Testis (tissue), 2 donors: ENCODE measurements at regions not wholly inside any gene's neighbourhood (a gene's known extent, or its start where the extent isn't known, plus 50 kb on each side); places are given as distances from the start of the nearest gene placed in this dataset.

Experiments
- DNase-seq: peaks from one replicate; pipeline ENCODE4 v3.0.0-alpha.2; 2019
- H3K27ac ChIP-seq, 2 donors: fragments of 200-600 bp; sonication (generic); one replicate each; pipeline ENCODE4 v1.5.1; 2019
- H3K27me3 ChIP-seq: fragments of 200-600 bp; sonication (generic); one replicate; pipeline ENCODE4 v1.5.1; 2019
- H3K36me3 ChIP-seq: fragments of 200-600 bp; sonication (generic); one replicate; pipeline ENCODE4 v1.5.1; 2017; ENCODE audit warnings: low read depth; ENCODE audit errors: missing control alignments
- H3K4me1 ChIP-seq: fragments of 200-600 bp; sonication (generic); one replicate; pipeline ENCODE4 v1.5.1; 2019
- H3K4me3 ChIP-seq, 2 donors: fragments of 200-600 bp; sonication (generic); one replicate each; pipeline ENCODE4 v1.5.1; 2017 to 2019
- H3K9me3 ChIP-seq: fragments of 200-600 bp; sonication (generic); one replicate; pipeline ENCODE4 v1.5.1; 2017
- CTCF ChIP-seq, 3 experiments: fragments of 450-650 bp in 2 of 3; fragments of 200-600 bp in 1 of 3; sonication (generic) in 1 of 3; IDR thresholded peaks; one replicate each; pipeline ENCODE4 v1.5.1; 2016 to 2019; ENCODE audit warnings: antibody characterized with exemption in 3 of 3, mild to moderate bottlenecking in 2 of 3, moderate library complexity in 1 of 3
- POLR2A ChIP-seq: fragments of 450-650 bp; IDR thresholded peaks from one replicate; pipeline ENCODE4 v1.6.1; 2017; ENCODE audit warnings: antibody characterized with exemption, mild to moderate bottlenecking, moderate library complexity
- WGBS, 2 donors: methylation state at CpG; one replicate each; pipeline ENCODE4 v1.1.5; 2018; 5-methylcytosine and 5-hydroxymethylcytosine counted together
- intact Hi-C: fragments of 100-400 bp; cut with DNase I; formaldehyde crosslinking; loops from one replicate; pipeline ENCODE4 v1.15.1; 2023; ENCODE audit warnings: low total_unique reads

GRCh38 chr20:6525447-6526303 is 241.8 kb upstream of the BMP2 start:
- H3K36me3 ChIP-seq: no peaks in the 10 kb centered on the region
- no peaks in the 10 kb centered on the region for H3K27me3 ChIP-seq
- no peaks in the 10 kb centered on the region for H3K9me3 ChIP-seq
- WGBS, 2 donors: 67 to 86% methylated on average over 3 to 5 of the region's 6 CpGs
- intact Hi-C loops: no loop called here
- no peak overlapping the region for H3K4me3 ChIP-seq
- no peaks in the 10 kb centered on the region for H3K4me1 ChIP-seq
- no peak for TF ChIP-seq CTCF (IDR thresholded peaks at IDR 0.05)
- no peak for TF ChIP-seq POLR2A
- no peak for DNase-seq
- H3K27ac ChIP-seq: no peak overlapping the region

DNA sequence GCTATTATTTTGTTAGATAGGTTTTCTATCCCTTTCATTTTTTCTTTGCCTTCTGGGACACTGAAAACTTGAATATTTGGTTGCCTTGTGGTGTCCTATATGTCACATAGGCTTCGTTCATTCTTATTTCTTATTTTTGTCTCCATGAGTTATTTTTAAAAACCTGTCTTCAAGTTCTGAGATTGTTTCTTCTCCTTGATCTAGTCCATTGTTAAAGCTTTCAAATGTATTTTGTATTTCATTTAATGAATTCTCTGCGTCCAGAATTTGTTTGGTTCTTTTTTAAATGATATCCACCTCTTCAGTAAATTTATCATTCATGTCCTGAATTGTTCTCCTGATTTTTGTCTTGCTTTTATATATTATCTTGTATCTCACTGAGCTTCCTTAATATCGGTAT is 243.2 kb upstream of the BMP2 start:
- no peaks in the 10 kb centered on the region for H3K27me3 ChIP-seq
- no peaks in the 10 kb centered on the region for H3K36me3 ChIP-seq
- H3K4me1 ChIP-seq: no peaks in the 10 kb centered on the region
- 93 to 94% methylated on average over 3 of the region's 3 CpGs for WGBS, 2 donors
- DNase-seq: no peak
- H3K27ac ChIP-seq: no peak overlapping the region
- TF ChIP-seq POLR2A (no peak), CTCF (IDR thresholded peaks at IDR 0.05) (no peak)
- H3K4me3 ChIP-seq: no peak overlapping the region
- H3K9me3 ChIP-seq: no peaks in the 10 kb centered on the region
- intact Hi-C loops: no loop called here

DNA sequence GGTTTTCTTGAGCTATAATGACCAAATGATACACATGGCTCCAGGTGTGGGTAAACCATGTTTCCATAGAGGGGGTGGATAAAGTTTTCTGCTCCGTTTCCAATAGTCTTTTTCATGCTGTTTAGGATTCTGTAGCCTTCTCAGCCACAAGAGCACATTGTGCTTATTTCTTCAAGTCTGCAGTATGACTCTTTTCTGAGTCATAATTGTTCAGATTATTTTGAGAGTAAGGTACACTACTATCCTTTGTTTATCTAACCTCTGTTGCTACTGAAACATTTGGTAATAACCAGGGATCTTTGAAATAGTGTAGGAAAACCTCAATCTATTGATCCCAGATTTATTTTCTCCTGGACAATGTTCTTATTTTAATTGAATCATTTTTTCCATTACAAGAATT is 247.9 kb upstream of the BMP2 start:
- DNase-seq: no peak
- Histone ChIP-seq H3K4me3 (no peak overlapping the region), H3K36me3 (no peaks in the 10 kb centered on the region), H3K27ac (no peak overlapping the region), H3K4me1 (no peaks in the 10 kb centered on the region), H3K9me3 (no peaks in the 10 kb centered on the region), H3K27me3 (no peaks in the 10 kb centered on the region)
- TF ChIP-seq CTCF (IDR thresholded peaks at IDR 0.05) (no peak), POLR2A (no peak)
- intact Hi-C loops: no loop called here
- 69 to 85% methylated on average over 1 of the region's 1 CpG for WGBS, 2 donors

- Histone ChIP-seq H3K27ac (no peak overlapping the region), H3K4me3 (no peak overlapping the region), H3K36me3 (no peaks in the 10 kb centered on the region), H3K9me3 (no peaks in the 10 kb centered on the region), H3K27me3 (no peaks in the 10 kb centered on the region), H3K4me1 (no peaks in the 10 kb centered on the region)
- intact Hi-C loops: no loop called here
- TF ChIP-seq CTCF (IDR thresholded peaks at IDR 0.05): no peak
- no peak for DNase-seq
- WGBS, 2 donors: 39 to 50% methylated on average over 1 of the region's 1 CpG
Measured at GRCh38 chr20:6515261-6515660, 252.2 kb upstream of the BMP2 start.

GRCh38 chr20:6513599-6513998 is 253.9 kb upstream of the BMP2 start:
- DNase-seq: no peak
- Histone ChIP-seq H3K9me3 (no peaks in the 10 kb centered on the region), H3K36me3 (no peaks in the 10 kb centered on the region), H3K4me3 (no peak overlapping the region), H3K4me1 (no peaks in the 10 kb centered on the region), H3K27me3 (no peaks in the 10 kb centered on the region), H3K27ac (no peak overlapping the region)
- TF ChIP-seq POLR2A: no peak
- no peak for TF ChIP-seq CTCF (IDR thresholded peaks at IDR 0.05)
- intact Hi-C loops: no loop called here
- 74% methylated on average over 6 of the region's 6 CpGs for WGBS, 2 donors
